Lung (tissue), 11 donors: ENCODE measurements at regions not wholly inside any gene's neighbourhood (a gene's known extent, or its start where the extent isn't known, plus 50 kb on each side); places are given as distances from the start of the nearest gene placed in this dataset.

Experiments used
- ATAC-seq: fragments of 200-7000 bp; cut with Tn5 transposase; one replicate; pipeline ENCODE4 v1.9.1; 2020; ENCODE audit warnings: moderate number of reproducible peaks; ENCODE audit not compliant: insufficient read depth, low FRiP score
- DNase-seq, 3 donors: peaks; one replicate each; pipeline ENCODE4 v3.0.0-alpha.2; 2013 to 2017
- H3K27ac ChIP-seq, 2 donors: one replicate each; pipeline ENCODE4 v1.5.1; 2013; ENCODE audit warnings: mild to moderate bottlenecking in 2 of 2, moderate library complexity in 2 of 2, control low read depth in 1 of 2, inconsistent platforms in 1 of 2, low read depth in 1 of 2, low read length in 1 of 2
- H3K27me3 ChIP-seq, 3 donors: one replicate each; pipeline ENCODE4 v1.5.1; 2013; ENCODE audit warnings: low read length in 2 of 3; ENCODE audit not compliant: control insufficient read depth in 3 of 3, insufficient read depth in 3 of 3
- H3K36me3 ChIP-seq, 4 donors: one replicate each; pipeline ENCODE4 v1.5.1; 2013; ENCODE audit warnings: low read length in 4 of 4, mild to moderate bottlenecking in 1 of 4, moderate library complexity in 1 of 4; ENCODE audit not compliant: control insufficient read depth in 4 of 4, insufficient read depth in 4 of 4
- H3K4me1 ChIP-seq, 5 donors: one replicate each; pipeline ENCODE4 v1.5.1; 2013; ENCODE audit warnings: low read length in 5 of 5, mild to moderate bottlenecking in 2 of 5, moderate library complexity in 1 of 5; ENCODE audit not compliant: control insufficient read depth in 5 of 5, insufficient read depth in 5 of 5
- H3K4me3 ChIP-seq: one replicate; pipeline ENCODE4 v1.5.1; 2013; ENCODE audit warnings: mild to moderate bottlenecking, control low read depth, moderate library complexity
- H3K9ac ChIP-seq, 2 donors: one replicate each; pipeline ENCODE4 v1.5.1; 2013; ENCODE audit warnings: low read length in 2 of 2, control low read depth in 1 of 2; ENCODE audit not compliant: insufficient read depth in 1 of 2
- H3K9me3 ChIP-seq, 4 donors: one replicate each; pipeline ENCODE4 v1.5.1; 2013; ENCODE audit warnings: low read length in 3 of 4, mild to moderate bottlenecking in 1 of 4, moderate library complexity in 1 of 4; ENCODE audit not compliant: control insufficient read depth in 4 of 4, insufficient read depth in 3 of 4
- WGBS, 2 donors: extraction: QIAGEN DNeasy Blood & Tissue Kit; methylation state at CpG; one replicate each; pipeline ENCODE4 v1.1.7; 2013; 5-methylcytosine and 5-hydroxymethylcytosine counted together
- TF ChIP-seq, protein P1 (sequence below): IDR thresholded peaks from 2 replicates; pipeline ENCODE4 v1.5.1; 2012; ENCODE audit warnings: mild to moderate bottlenecking; ENCODE audit errors: control extremely low read depth, extremely low read depth
- donor health status: control.
- donor health status: control.
- donor health status: Bipolar disorder and iron deficiency.
- donor health status: healthy.
- donor health status: DM: yes; HTN: yes; CAD: no.

- no peak for DNase-seq
Observed at GRCh38 chr5:20656262-20656661, 668.3 kb upstream of the CDH18 start.

DNA sequence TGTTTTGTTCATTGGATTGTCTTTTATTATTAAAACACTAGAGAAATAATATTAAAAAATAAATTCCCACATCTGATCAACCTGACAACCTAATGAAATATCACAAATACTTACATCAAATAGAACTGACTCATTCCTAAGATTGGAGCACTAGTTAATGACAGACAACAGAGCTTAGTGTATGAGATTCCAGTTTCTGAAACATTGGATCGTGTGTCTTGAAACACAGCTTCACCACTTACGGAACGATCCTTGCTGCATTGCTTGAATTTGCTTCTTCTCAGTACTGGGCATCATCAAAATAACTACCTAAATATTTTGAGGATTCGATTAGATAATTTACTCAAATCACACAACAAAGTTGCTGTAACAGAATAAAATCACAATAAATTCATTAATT is 667.2 kb upstream of the CDH18 start:
- WGBS, 2 donors: 84 to 92% methylated on average over 4 of the region's 4 CpGs
- no peak overlapping the region for H3K27ac ChIP-seq
- H3K4me3 ChIP-seq: no peak overlapping the region
- no peaks in the 10 kb centered on the region for H3K4me1 ChIP-seq
- H3K9ac ChIP-seq: no peak overlapping the region
- TF ChIP-seq, protein P1, sequence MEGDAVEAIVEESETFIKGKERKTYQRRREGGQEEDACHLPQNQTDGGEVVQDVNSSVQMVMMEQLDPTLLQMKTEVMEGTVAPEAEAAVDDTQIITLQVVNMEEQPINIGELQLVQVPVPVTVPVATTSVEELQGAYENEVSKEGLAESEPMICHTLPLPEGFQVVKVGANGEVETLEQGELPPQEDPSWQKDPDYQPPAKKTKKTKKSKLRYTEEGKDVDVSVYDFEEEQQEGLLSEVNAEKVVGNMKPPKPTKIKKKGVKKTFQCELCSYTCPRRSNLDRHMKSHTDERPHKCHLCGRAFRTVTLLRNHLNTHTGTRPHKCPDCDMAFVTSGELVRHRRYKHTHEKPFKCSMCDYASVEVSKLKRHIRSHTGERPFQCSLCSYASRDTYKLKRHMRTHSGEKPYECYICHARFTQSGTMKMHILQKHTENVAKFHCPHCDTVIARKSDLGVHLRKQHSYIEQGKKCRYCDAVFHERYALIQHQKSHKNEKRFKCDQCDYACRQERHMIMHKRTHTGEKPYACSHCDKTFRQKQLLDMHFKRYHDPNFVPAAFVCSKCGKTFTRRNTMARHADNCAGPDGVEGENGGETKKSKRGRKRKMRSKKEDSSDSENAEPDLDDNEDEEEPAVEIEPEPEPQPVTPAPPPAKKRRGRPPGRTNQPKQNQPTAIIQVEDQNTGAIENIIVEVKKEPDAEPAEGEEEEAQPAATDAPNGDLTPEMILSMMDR: no peak
- H3K36me3 ChIP-seq: no peaks in the 10 kb centered on the region
- no peak for DNase-seq
- ATAC-seq: no peak
- H3K9me3 ChIP-seq: no peaks in the 10 kb centered on the region
- H3K27me3 ChIP-seq: no peaks in the 10 kb centered on the region

More at GRCh38 chr5:20656262-20656661, 668.3 kb upstream of the CDH18 start:
- no peak for ATAC-seq
- Histone ChIP-seq H3K4me3 (no peak overlapping the region), H3K27ac (no peak overlapping the region), H3K9ac (no peak overlapping the region), H3K27me3 (no peaks in the 10 kb centered on the region), H3K36me3 (no peaks in the 10 kb centered on the region), H3K9me3 (no peaks in the 10 kb centered on the region), H3K4me1 (no peaks in the 10 kb centered on the region)
- TF ChIP-seq, protein P1: no peak

DNA sequence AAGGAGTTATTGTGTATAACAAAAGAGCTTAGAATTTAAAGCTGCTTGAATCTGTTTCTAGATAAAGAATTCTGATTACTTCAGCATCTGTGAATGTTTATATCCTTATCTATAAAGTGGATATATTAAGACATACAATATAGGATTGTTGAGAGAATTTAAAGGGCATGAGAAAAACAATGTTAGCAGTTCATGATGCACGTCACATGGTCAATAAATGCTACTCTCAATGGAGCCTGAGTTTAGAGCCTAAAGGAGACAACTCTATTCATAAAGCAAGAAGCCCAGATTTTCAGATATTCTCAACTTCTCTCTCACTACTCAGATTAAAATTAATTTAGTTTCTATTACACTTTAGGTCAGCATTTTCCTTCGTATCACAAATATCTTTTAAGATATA is 666.7 kb upstream of the CDH18 start:
- 69 to 78% methylated on average over 2 of the region's 2 CpGs for WGBS, 2 donors
- H3K4me3 ChIP-seq: no peak overlapping the region
- TF ChIP-seq, protein P1: no peak
- H3K27ac ChIP-seq: no peak overlapping the region
- no peaks in the 10 kb centered on the region for H3K36me3 ChIP-seq
- H3K27me3 ChIP-seq: no peaks in the 10 kb centered on the region
- H3K9me3 ChIP-seq: no peaks in the 10 kb centered on the region
- H3K4me1 ChIP-seq: no peaks in the 10 kb centered on the region
- DNase-seq: peak in 2 of 3 donors; percentile 1 to 3
- no peak for ATAC-seq
- H3K9ac ChIP-seq: no peak overlapping the region

DNA sequence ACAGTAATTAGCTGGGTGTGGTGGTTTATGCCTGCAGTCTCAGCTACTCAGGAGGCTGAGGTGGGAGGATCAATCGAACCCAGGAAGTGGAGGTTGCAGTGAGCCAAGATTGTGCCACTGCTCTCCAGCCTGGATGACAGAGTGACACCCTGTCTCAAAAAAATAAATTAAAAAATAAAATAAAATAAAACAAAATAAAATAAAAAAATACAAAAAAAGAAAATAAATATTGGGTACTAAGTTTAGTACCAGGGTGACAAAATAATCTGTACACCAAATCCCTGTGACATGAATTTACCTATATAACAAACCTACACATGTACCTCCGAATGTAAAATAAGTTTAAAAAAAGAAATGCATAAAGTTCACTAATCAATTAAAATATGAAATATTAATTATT is 666.0 kb upstream of the CDH18 start:
- 84 to 98% methylated on average over 2 of the region's 2 CpGs for WGBS, 2 donors
- Histone ChIP-seq H3K4me3 (no peak overlapping the region), H3K4me1 (peaks cover 0 to under 1% (median 0%) of the 10 kb centered on the region in 5 donors), H3K27me3 (no peaks in the 10 kb centered on the region), H3K27ac (no peak overlapping the region), H3K9ac (no peak overlapping the region), H3K36me3 (no peaks in the 10 kb centered on the region), H3K9me3 (no peaks in the 10 kb centered on the region)
- no peak for DNase-seq
- ATAC-seq: no peak
- TF ChIP-seq, protein P1: no peak
